Stimulated activated CD8-positive, alpha-beta memory T cell treated with anti-CD3 and anti-CD28 coated beads, Interleukin-4, amount 100 ng/mL, for 4 hours (primary cell): ENCODE measurements at regions not wholly inside any gene's neighbourhood (a gene's known extent, or its start where the extent isn't known, plus 50 kb on each side); places are given as distances from the start of the nearest gene placed in this dataset.

Source experiments
- DNase-seq, 2 donors: peaks; one replicate each; pipeline ENCODE4 v3.0.0-alpha.2; 2020; ENCODE audit warnings: low read depth in 2 of 2, low spot score in 1 of 2

GRCh38 chr7:22627136-22627535 lies 99.9 kb upstream of the IL6 start:
- DNase-seq = no peak

DNA sequence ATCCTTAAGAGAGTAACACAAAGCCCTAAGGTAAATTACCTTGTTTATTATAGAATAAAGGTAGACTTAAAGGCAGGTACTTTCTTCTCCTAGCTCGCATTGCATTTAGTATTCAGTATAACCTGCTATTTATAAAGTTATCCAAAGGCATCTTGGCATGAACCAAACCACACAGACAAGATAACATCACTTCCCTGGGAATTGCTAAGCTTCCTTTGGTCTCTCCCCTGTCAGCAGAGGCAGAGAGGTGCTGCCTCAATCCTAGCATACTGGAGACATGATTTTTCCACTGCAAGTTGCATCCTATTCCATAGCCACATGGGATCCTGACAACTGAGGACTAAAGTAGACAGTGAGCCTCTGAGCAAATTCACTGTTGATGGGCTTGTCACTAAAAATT lies 101.7 kb upstream of the IL6 start:
- DNase-seq = no peak

GRCh38 chr7:22624781-22625180 lies 102.2 kb upstream of the IL6 start:
- no peak for DNase-seq

- DNase-seq = no peak
These were observed 104.7 kb upstream of the IL6 start for GRCh38 chr7:22622116-22622785.

GRCh38 chr7:22618528-22618927 lies 108.5 kb upstream of the IL6 start:
- DNase-seq = no peak

- DNase-seq = no peak
These were observed 109.8 kb upstream of the IL6 start for GRCh38 chr7:22617166-22617565.

- no peak for DNase-seq
These were observed 113.5 kb upstream of the IL6 start for GRCh38 chr7:22613496-22613895.

- DNase-seq = no peak
These were observed 112.8 kb upstream of the STEAP1B start for GRCh38 chr7:22612776-22613175.

GRCh38 chr7:22611758-22612079 lies 111.7 kb upstream of the STEAP1B start:
- DNase-seq = no peak

DNA sequence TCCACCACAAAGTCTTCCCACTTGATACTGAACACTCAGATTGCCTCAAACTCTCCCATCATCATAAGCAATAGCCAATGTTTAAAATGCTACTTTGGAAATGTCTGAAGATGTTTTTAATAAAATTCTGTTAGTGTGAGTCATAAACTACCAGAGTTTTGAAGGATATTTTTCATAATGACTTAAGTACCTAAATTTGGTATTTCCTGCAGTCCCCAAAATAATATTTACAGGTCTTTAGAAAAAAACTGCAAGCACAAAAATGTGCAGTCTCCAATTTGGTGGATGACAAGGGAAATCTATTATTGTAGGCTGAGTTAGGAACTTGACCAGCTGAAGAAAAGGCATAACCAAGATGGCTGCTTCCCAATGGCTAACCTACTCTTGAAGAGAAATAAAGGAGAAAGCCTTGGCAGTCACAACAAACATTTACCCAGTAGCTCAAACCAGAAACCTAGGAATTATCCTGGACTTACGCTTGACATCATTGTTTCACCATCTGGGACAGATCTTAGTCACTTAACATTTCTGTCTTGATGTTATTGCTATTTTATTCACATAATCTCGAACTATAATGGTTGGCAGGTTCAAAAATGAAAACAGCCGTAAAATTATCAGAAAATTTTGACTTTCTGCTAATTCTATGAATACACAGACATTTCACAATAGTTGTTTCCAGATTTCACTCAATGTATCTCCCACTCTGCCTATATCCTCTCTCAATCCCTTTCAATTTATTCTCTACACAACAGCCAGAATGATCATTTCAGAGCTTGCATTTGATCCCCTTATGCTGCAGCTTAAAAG lies 111.2 kb upstream of the STEAP1B start:
- no peak for DNase-seq

DNA sequence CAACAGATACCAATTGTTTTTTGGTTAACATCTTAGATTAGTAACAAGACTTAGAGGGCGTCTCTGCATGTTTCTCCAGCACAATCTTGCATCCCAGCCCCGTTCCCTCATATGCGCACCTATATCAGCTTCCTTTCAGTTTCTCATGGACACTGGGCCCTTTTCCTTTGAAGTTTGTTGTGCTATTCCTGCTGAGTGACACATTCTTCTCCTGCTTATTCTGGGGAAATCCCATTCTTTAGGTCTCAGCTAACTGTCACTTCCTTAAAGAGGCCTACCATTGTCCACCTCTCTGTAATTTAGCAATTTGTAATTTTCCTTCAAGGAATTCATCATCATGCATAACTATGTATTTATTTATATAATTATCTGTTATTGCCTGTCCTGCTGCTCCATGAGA lies 110.3 kb upstream of the STEAP1B start:
- DNase-seq = no peak

DNA sequence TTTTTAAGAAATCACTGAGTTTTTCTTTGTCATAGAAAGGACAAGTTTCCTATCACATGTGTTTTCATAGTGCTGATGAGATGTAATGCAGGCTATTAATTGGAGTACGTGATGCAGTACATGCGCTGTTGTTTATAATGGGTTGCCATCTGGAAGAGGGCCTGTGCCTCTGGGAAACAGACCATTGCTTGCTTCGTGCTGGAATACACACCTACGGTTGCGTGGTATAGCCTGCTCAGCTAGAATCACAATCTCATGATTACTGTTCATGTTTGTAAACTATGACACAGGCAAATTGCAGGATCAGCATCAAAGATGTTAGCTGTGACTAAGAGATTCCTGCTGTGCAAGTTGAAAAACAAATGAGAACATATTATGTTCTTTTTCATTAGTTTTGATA lies 107.2 kb upstream of the STEAP1B start:
- no peak for DNase-seq

DNA sequence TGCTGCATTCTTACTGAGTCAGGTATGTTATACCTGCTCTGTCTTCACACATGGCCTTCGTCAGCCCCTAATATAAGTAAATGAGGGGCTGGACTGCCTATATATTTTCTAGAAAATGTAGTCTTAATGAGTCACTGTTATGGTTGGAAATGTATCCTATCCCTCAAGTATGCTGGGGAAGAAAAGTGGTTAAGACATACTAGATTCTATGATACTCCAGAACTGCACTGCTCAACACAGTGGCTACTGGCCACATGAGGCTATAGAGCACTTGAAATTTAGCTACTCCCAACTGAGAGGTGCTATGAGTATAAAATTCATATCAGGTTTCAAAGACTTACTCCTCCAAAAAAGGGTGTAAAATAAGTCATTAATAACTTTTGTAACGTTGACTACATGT lies 104.3 kb upstream of the STEAP1B start:
- DNase-seq = no peak

- no peak for DNase-seq
These were observed 102.0 kb upstream of the STEAP1B start for GRCh38 chr7:22601812-22602565.

- no peak for DNase-seq
These were observed 101.4 kb upstream of the STEAP1B start for GRCh38 chr7:22601408-22601807.

GRCh38 chr7:22601003-22601402 lies 101.0 kb upstream of the STEAP1B start:
- DNase-seq = no peak

GRCh38 chr7:22598318-22598920 lies 98.4 kb upstream of the STEAP1B start:
- DNase-seq = no peak

GRCh38 chr7:22597844-22598243 lies 97.9 kb upstream of the STEAP1B start:
- DNase-seq = no peak

DNA sequence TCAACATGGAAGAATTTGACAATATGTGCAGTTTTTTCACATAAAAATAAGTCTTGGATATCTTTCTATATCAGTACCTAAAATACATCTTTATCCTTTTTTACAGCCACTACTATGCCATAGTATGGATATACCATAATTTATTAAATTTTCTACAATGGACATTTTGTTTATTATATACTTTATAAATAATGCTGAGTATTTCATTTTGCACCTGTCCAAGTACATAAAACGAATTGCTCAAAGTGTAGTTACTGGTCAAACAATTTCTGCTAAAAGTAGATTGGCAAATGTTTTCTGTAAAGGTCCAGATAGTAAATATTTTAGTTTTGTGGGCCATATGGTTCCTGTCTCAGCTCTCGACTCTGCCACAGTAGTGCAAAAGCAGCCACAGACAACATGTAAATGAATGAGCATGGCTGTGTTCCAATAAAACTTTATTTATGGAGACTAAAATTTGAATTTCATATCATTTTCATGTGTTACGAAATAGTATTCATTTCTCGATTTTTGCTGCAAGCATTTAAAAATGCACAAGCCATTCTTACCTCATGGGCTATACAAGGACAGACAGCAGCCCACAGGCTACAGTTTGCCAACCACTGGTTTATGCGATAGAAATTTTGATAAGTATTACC lies 96.9 kb upstream of the STEAP1B start:
- no peak for DNase-seq

GRCh38 chr7:22594020-22594419 lies 94.0 kb upstream of the STEAP1B start:
- DNase-seq = no peak

DNA sequence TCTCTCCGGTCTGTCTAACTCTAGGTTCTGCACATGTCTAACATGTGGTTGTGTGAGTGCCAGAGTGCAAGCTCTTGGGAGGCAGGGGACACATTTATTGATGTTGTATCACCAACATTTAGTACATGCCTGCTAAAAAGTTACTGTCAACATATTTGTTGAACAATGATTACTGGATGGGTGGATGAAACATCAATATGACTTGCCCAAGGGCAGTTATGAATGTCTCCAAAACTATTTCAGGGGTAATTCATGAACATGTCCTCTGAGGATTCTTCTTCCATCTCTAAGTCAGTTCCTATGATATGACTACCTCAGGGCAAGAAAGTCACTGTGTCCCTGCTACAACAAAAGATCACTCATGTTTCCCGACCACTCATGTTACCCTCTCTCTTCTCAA lies 91.3 kb upstream of the STEAP1B start:
- no peak for DNase-seq
